ENCODE measurements at regions not wholly inside any gene's neighbourhood (a gene's known extent, or its start where the extent isn't known, plus 50 kb on each side); places are given as distances from the start of the nearest gene placed in this dataset.
A peak's percentile ranks its signal among the peaks of the same experiment; 100 is the strongest.

DNA sequence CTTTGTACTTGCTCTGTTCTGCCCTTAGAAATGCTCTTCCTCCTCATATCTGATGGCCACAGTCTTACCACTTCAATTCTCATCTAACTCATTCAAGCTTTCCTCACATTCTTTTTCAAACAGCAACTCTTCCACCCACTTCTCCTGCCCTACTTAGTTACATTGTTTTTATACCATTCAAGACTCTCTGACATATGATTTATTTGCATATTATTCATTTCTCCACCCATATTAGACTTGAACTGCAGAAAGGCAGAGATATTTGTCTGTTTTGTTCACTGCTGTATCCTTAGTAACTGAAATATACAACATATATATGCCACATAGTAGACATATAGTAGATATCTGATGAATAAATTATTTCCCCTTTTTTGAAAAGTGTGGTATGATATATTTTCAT lies 95.5 kb upstream of the DCN start:
- H3K36me3 ChIP-seq, result no peaks in the 10 kb centered on the region
- H3K4me3 ChIP-seq, result no peak overlapping the region
- TF ChIP-seq POLR2A (IDR thresholded peaks at IDR 0.05) (no peak), EP300 (IDR thresholded peaks at IDR 0.05; ENCODE audit: low read depth) (no peak), POLR2AphosphoS5 (IDR thresholded peaks at IDR 0.05) (no peak), CTCF (IDR thresholded peaks at IDR 0.05) (no peak)
- H3K27me3 ChIP-seq, result no peaks in the 10 kb centered on the region
- no peak overlapping the region for H3K27ac ChIP-seq
- H3K4me1 ChIP-seq, result peaks cover 0 to 12% (median 3%) of the 10 kb centered on the region in 4 donors
- no peaks in the 10 kb centered on the region for H3K9me3 ChIP-seq
- no peak for DNase-seq
- intact Hi-C loops (cut with DNase I; ENCODE audit: low total_unique reads) (no loop called here), in situ Hi-C loops (cut with MboI; ENCODE audit: low pct_ligation_motif_present in 1 of 4, low pct_unique_long_range_greater_than_20kb in 1 of 4, low sequenced_read_pairs in 3 of 4) (no loop called here)

DNA sequence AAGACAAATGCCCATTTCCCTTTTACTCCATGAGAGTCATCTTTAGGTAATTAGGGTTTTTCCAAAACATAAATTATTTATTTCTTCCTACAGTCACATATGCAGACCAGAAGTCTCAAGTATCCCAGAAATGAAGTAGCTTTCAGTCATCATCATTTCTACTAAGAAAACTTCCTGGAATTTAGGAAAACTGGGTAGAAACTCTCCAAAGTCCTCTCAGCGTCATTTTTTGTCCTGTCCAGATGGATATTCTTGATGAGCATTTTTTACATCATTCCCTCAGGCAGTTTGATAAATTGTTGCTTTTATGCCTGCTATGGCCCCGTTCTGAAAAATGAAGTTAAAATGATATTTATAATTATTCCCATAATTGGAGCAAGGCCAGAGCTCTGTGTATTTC lies 93.9 kb upstream of the DCN start:
- no peak overlapping the region for H3K4me3 ChIP-seq
- TF ChIP-seq EP300 (IDR thresholded peaks at IDR 0.05; ENCODE audit: low read depth), result no peak
- TF ChIP-seq CTCF (IDR thresholded peaks at IDR 0.05), result no peak
- TF ChIP-seq POLR2AphosphoS5 (IDR thresholded peaks at IDR 0.05), result no peak
- TF ChIP-seq POLR2A (IDR thresholded peaks at IDR 0.05), result no peak
- no peak overlapping the region for H3K27ac ChIP-seq
- intact Hi-C loops (cut with DNase I; ENCODE audit: low total_unique reads) (no loop called here), in situ Hi-C loops (cut with MboI; ENCODE audit: low pct_ligation_motif_present in 1 of 4, low pct_unique_long_range_greater_than_20kb in 1 of 4, low sequenced_read_pairs in 3 of 4) (no loop called here)
- no peak for DNase-seq
- no peaks in the 10 kb centered on the region for H3K9me3 ChIP-seq
- H3K36me3 ChIP-seq, result no peaks in the 10 kb centered on the region
- H3K27me3 ChIP-seq, result no peaks in the 10 kb centered on the region
- peaks cover 0 to 12% (median 3%) of the 10 kb centered on the region in 4 donors for H3K4me1 ChIP-seq
- 53 to 80% methylated on average over 1 to 2 of the region's 2 CpGs for WGBS, 2 donors (ENCODE audit: low coverage in 1 of 2)

DNA sequence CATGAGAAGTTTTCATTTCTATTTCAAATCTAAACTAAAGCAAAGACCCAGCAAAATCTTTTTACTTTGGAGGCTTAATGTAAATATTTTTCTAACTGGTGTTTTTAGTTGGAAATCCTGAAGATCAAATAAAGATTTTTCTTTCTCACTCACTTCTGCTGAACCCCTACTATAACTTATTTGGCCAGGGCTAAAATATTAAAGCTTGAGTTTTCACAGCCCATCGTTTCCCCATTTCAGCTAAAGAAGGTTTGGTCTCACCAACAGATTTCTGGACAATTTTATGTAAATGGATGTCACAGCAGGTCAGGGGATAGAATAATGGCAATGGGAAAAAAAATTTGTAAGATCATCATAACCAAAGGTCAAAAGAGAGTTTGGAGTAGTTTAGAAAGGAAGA lies 92.7 kb upstream of the DCN start:
- Histone ChIP-seq H3K27me3 (no peaks in the 10 kb centered on the region), H3K4me3 (no peak overlapping the region), H3K4me1 (peaks cover 0 to 12% (median 3%) of the 10 kb centered on the region in 4 donors), H3K27ac (peak overlapping the region; percentile 43 to 74 (median 70)), H3K36me3 (no peaks in the 10 kb centered on the region), H3K9me3 (no peaks in the 10 kb centered on the region)
- WGBS, 2 donors (ENCODE audit: low coverage in 1 of 2), result 20 to 44% methylated on average over 1 of the region's 1 CpG
- TF ChIP-seq POLR2AphosphoS5 (IDR thresholded peaks at IDR 0.05), result no peak
- no peak for DNase-seq
- intact Hi-C loops (cut with DNase I; ENCODE audit: low total_unique reads), result no loop called here
- in situ Hi-C loops (cut with MboI; ENCODE audit: low pct_ligation_motif_present in 1 of 4, low pct_unique_long_range_greater_than_20kb in 1 of 4, low sequenced_read_pairs in 3 of 4), result no loop called here

DNA sequence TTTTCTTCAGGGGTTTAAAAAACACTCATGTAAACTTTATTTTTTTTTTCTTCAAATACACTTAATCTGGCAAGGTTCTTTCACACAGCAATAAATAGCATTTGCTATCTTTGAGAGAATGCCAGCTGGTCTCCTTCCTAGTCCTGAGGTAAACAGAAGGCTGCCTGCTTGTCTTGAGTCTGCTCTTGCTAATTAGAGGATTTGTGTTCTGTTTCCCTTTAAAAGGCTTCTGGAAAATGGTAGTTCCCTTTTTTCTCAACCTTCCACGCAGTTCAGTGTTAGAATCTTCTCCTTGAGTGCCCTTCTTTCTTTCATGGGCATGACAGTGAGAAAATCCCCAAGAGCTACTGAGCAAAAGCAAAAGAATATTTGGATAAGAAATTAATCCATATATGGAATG lies 92.3 kb upstream of the DCN start:
- H3K27ac ChIP-seq, result peak overlapping the region; percentile 43 to 74 (median 70)
- peaks cover 0 to 12% (median 3%) of the 10 kb centered on the region in 4 donors for H3K4me1 ChIP-seq
- in situ Hi-C loops (cut with MboI; ENCODE audit: low pct_ligation_motif_present in 1 of 4, low pct_unique_long_range_greater_than_20kb in 1 of 4, low sequenced_read_pairs in 3 of 4), result no loop called here
- WGBS, 2 donors (ENCODE audit: low coverage in 1 of 2), result 0 to 8% methylated on average over 1 of the region's 1 CpG
- no peaks in the 10 kb centered on the region for H3K36me3 ChIP-seq
- no peaks in the 10 kb centered on the region for H3K27me3 ChIP-seq
- H3K4me3 ChIP-seq, result no peak overlapping the region
- intact Hi-C loops (cut with DNase I; ENCODE audit: low total_unique reads), result no loop called here
- no peak for DNase-seq
- TF ChIP-seq EP300 (IDR thresholded peaks at IDR 0.05; ENCODE audit: low read depth) (no peak), POLR2AphosphoS5 (IDR thresholded peaks at IDR 0.05) (no peak), CTCF (IDR thresholded peaks at IDR 0.05) (no peak), POLR2A (IDR thresholded peaks at IDR 0.05) (no peak)
- no peaks in the 10 kb centered on the region for H3K9me3 ChIP-seq

- peak in 1 of 3 donors; percentile 19 for TF ChIP-seq POLR2AphosphoS5 (IDR thresholded peaks at IDR 0.05)
- no peak for TF ChIP-seq EP300 (IDR thresholded peaks at IDR 0.05; ENCODE audit: low read depth)
- no peak for DNase-seq
- in situ Hi-C loops (cut with MboI; ENCODE audit: low pct_ligation_motif_present in 1 of 4, low pct_unique_long_range_greater_than_20kb in 1 of 4, low sequenced_read_pairs in 3 of 4) (no loop called here), intact Hi-C loops (cut with DNase I; ENCODE audit: low total_unique reads) (no loop called here)
- Histone ChIP-seq H3K36me3 (no peaks in the 10 kb centered on the region), H3K9me3 (no peaks in the 10 kb centered on the region), H3K4me3 (no peak overlapping the region), H3K4me1 (peaks cover 0 to 12% (median 3%) of the 10 kb centered on the region in 4 donors), H3K27me3 (no peaks in the 10 kb centered on the region), H3K27ac (peak overlapping the region; percentile 43 to 74 (median 70))
- 51 to 57% methylated on average over 5 of the region's 5 CpGs for WGBS, 2 donors (ENCODE audit: low coverage in 1 of 2)
These were observed 90.9 kb upstream of the DCN start for GRCh38 chr12:91273560-91273959.
